HCT116 (cell line): ENCODE measurements at regions not wholly inside any gene's neighbourhood (a gene's known extent, or its start where the extent isn't known, plus 50 kb on each side); places are given as distances from the start of the nearest gene placed in this dataset.

ENCODE experiments used
- ATAC-seq: fragments of 200-7000 bp; cut with Tn5 transposase; 2 replicates; pipeline ENCODE4 v1.9.1; 2020; ENCODE audit warnings: mild to moderate bottlenecking, moderate library complexity
- BruUV-seq: library from RNA; stranded (reverse); fragments of 400-500 nt; replicated peaks from 2 replicates; lab custom pipeline; 2021; lab: Mats Ljungman, UMichigan
- CTCF ChIA-PET: fragments of 300-600 bp; sonication (Branson Sonifier 250); formaldehyde crosslinking; loops from one replicate; lab custom pipeline; 2021; ENCODE audit warnings: antibody characterized with exemption; lab: Charles Lee
- POLR2A ChIA-PET: fragments of 300-600, 350-600 bp; sonication (Branson Sonifier 250); formaldehyde crosslinking; loops from one replicate; lab custom pipeline; 2021; ENCODE audit warnings: antibody characterized with exemption; lab: Charles Lee
- RAD21 ChIA-PET, 2 experiments: fragments of 300-600 bp; sonication (Branson Sonifier 250); formaldehyde crosslinking; loops; one replicate each; lab custom pipeline; 2023; ENCODE audit warnings: low total read pairs in 2 of 2; ENCODE audit not compliant: uncharacterized antibody in 2 of 2, unreplicated experiment in 2 of 2, low non-redundant PET in 1 of 2; lab: Charles Lee
- DNase-seq: peaks from one replicate; pipeline ENCODE4 v3.0.0-alpha.2; 2010; ENCODE audit warnings: low read depth, low spot score
- H2AFZ ChIP-seq: fragments of 200-600 bp; shearing (Covaris generic), sonication (generic); 2 replicates; pipeline ENCODE4 v1.6.1; 2017; ENCODE audit warnings: low read depth, mixed run types, mixed read lengths, antibody characterized with exemption, low read length; ENCODE audit not compliant: poor library complexity, severe bottlenecking
- H3K27ac ChIP-seq: 2 replicates; pipeline ENCODE4 v1.5.1; 2012; ENCODE audit warnings: low read depth, low read length
- H3K27me3 ChIP-seq: fragments of 200-600 bp; sonication (generic); 2 replicates; pipeline ENCODE4 v1.6.1; 2016; ENCODE audit warnings: mixed run types, low read length, mixed read lengths; ENCODE audit not compliant: insufficient read depth
- H3K36me3 ChIP-seq, 2 experiments: fragments of 200-500 bp in 1 of 2; fragments of 200-600 bp in 1 of 2; sonication (Bioruptor generic) in 1 of 2; sonication (generic) in 1 of 2; 2 replicates each; pipeline versions ENCODE4 v1.5.1 to v1.6.1; 2014 to 2016; ENCODE audit warnings: low read length in 2 of 2, inconsistent platforms in 1 of 2, mixed read lengths in 1 of 2, mixed run types in 1 of 2; ENCODE audit not compliant: insufficient read depth in 2 of 2, control insufficient read depth in 1 of 2
- H3K4me1 ChIP-seq, 2 experiments: fragments of 200-600 bp in 1 of 2; sonication (generic) in 1 of 2; 2 replicates each; pipeline versions ENCODE4 v1.5.1 to v1.6.1; 2012 to 2017; ENCODE audit warnings: low read length in 2 of 2, inconsistent platforms in 1 of 2, mild to moderate bottlenecking in 1 of 2, mixed read lengths in 1 of 2, mixed run types in 1 of 2, moderate library complexity in 1 of 2; ENCODE audit not compliant: insufficient read depth in 2 of 2, control insufficient read depth in 1 of 2
- H3K4me2 ChIP-seq: fragments of 200-600 bp; sonication (generic); 2 replicates; pipeline ENCODE4 v1.6.1; 2017; ENCODE audit warnings: mixed run types, low read length, mixed read lengths
- H3K4me3 ChIP-seq, 2 experiments: fragments of 200-600 bp in 1 of 2; sonication (generic) in 1 of 2; replicated peaks in 1 of 2; 2 replicates each; pipeline ENCODE4 v1.5.1; 2011 to 2016; ENCODE audit warnings: low read length in 2 of 2, control low read depth in 1 of 2, low read depth in 1 of 2, mild to moderate bottlenecking in 1 of 2, mixed read lengths in 1 of 2, mixed run types in 1 of 2
- H3K79me2 ChIP-seq: fragments of 200-600 bp; sonication (generic); 2 replicates; pipeline ENCODE4 v1.6.1; 2017; ENCODE audit warnings: mild to moderate bottlenecking, mixed run types, low read length, moderate library complexity, mixed read lengths; ENCODE audit not compliant: insufficient read depth
- H3K9ac ChIP-seq: fragments of 200-600 bp; sonication (generic); 2 replicates; pipeline ENCODE4 v1.6.1; 2016; ENCODE audit warnings: low read length, mixed read lengths
- H3K9me2 ChIP-seq: fragments of 200-600 bp; sonication (generic), shearing (Covaris generic); 2 replicates; pipeline ENCODE4 v1.6.1; 2017; ENCODE audit warnings: mixed run types, mild to moderate bottlenecking, moderate library complexity; ENCODE audit not compliant: insufficient read depth
- H3K9me3 ChIP-seq, 2 experiments: fragments of 200-500 bp in 1 of 2; fragments of 200-600 bp in 1 of 2; sonication (Bioruptor generic) in 1 of 2; sonication (generic) in 1 of 2; 2 replicates each; pipeline ENCODE4 v1.6.1; 2014 to 2017; ENCODE audit warnings: low read length in 2 of 2, mixed read lengths in 2 of 2, inconsistent platforms in 1 of 2, low read depth in 1 of 2, mild to moderate bottlenecking in 1 of 2, mixed run types in 1 of 2, moderate library complexity in 1 of 2; ENCODE audit not compliant: control insufficient read depth in 1 of 2, insufficient read depth in 1 of 2
- H4K20me1 ChIP-seq: fragments of 200-600 bp; sonication (generic), shearing (Covaris generic); 2 replicates; pipeline ENCODE4 v1.6.1; 2017; ENCODE audit warnings: mixed run types, mild to moderate bottlenecking, moderate library complexity; ENCODE audit not compliant: insufficient read depth
- ATF3 ChIP-seq: IDR thresholded peaks from 2 replicates; pipeline ENCODE4 v1.6.1; 2012
- CBX3 ChIP-seq: IDR thresholded peaks from 2 replicates; pipeline ENCODE4 v1.6.1; 2012; ENCODE audit warnings: low read depth
- CEBPB ChIP-seq: IDR thresholded peaks from 2 replicates; pipeline ENCODE4 v1.6.1; 2012; ENCODE audit warnings: low read depth
- EGR1 ChIP-seq: IDR thresholded peaks from 2 replicates; pipeline ENCODE4 v1.6.1; 2012; ENCODE audit warnings: low read depth
- ELF1 ChIP-seq: IDR thresholded peaks from 2 replicates; pipeline ENCODE4 v1.6.1; 2012; ENCODE audit warnings: low read depth, borderline replicate concordance
- EZH2 ChIP-seq: fragments of 200-600 bp; sonication (generic); IDR thresholded peaks from 2 replicates; pipeline ENCODE4 v1.6.1; 2017; ENCODE audit warnings: antibody characterized with exemption, mixed run types
- EZH2phosphoT487 ChIP-seq: fragments of 200-600 bp; IDR thresholded peaks from 2 replicates; pipeline ENCODE4 v1.6.1; 2018; ENCODE audit warnings: antibody characterized with exemption, borderline replicate concordance
- FOSL1 ChIP-seq: IDR thresholded peaks from 2 replicates; pipeline ENCODE4 v1.6.1; 2012; ENCODE audit warnings: low read depth
- JUND ChIP-seq: IDR thresholded peaks from 2 replicates; pipeline ENCODE4 v1.6.1; 2012
- MAX ChIP-seq: IDR thresholded peaks from 2 replicates; pipeline ENCODE4 v1.6.1; 2012
- POLR2A ChIP-seq: IDR thresholded peaks from 2 replicates; pipeline ENCODE4 v1.7.0; 2011; ENCODE audit warnings: borderline replicate concordance; ENCODE audit not compliant: insufficient read depth, insufficient read length; ENCODE audit errors: extremely low read depth
- POLR2AphosphoS5 ChIP-seq: IDR thresholded peaks from 2 replicates; pipeline ENCODE4 v1.6.1; 2011; ENCODE audit warnings: mild to moderate bottlenecking, low read depth, low read length, moderate library complexity
- SRF ChIP-seq: IDR thresholded peaks from 2 replicates; pipeline ENCODE4 v1.6.1; 2012; ENCODE audit warnings: low read depth
- TCF7L2 ChIP-seq: IDR thresholded peaks from 2 replicates; pipeline ENCODE4 v1.7.0; 2011; ENCODE audit warnings: borderline replicate concordance, inconsistent platforms; ENCODE audit not compliant: insufficient read depth, insufficient read length; ENCODE audit errors: extremely low read depth
- YY1 ChIP-seq: IDR thresholded peaks from 2 replicates; pipeline ENCODE4 v1.6.1; 2011; ENCODE audit warnings: low read length, low read depth, moderate library complexity, mild to moderate bottlenecking; ENCODE audit not compliant: insufficient replicate concordance; ENCODE audit errors: extremely low read depth
- ZNF274 ChIP-seq: fragments of 200-500 bp; sonication (Bioruptor generic); IDR thresholded peaks from 2 replicates; pipeline ENCODE4 v1.6.1; 2014; ENCODE audit warnings: mild to moderate bottlenecking, low read depth, low read length, inconsistent platforms
- intact Hi-C: fragments of 100-400 bp; cut with micrococcal nuclease; formaldehyde crosslinking; loops from 2 replicates; pipeline ENCODE4 v1.10.0; 2022
- TF ChIP-seq, protein P1 (sequence below), 3 experiments: fragments of 200-600 bp in 1 of 3; sonication (generic) in 1 of 3; IDR thresholded peaks in 2 of 3; conservative IDR thresholded peaks in 1 of 3; 2 replicates each; pipeline ENCODE4 v1.5.1; 2012 to 2017; ENCODE audit warnings: low read depth in 2 of 3, low read length in 2 of 3, antibody characterized with exemption in 1 of 3, borderline replicate concordance in 1 of 3, control low read depth in 1 of 3, mild to moderate bottlenecking in 1 of 3, mixed read lengths in 1 of 3, mixed run types in 1 of 3, moderate library complexity in 1 of 3; ENCODE audit not compliant: insufficient read depth in 1 of 3

DNA sequence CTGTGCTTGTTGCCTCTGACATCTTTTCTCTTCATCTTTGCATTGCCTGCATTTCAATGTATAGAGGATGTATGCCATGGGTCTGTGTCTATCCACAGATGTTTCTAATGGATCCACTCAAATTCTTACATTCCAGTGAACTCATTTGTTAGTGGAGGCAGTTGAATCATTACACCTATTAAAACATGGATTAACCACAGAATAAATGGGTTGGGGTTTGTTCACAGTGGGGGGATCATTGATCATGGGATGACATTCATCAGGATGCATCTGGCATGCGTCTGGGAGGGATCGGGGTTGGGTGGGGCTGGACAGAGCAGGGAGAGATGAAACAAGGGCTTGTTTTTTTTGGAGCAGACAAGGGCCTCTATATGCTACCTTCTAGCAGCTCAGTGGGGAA is 182.5 kb downstream of the RHOU start:
- intact Hi-C loops: no loop called here
- TF ChIP-seq, protein P1, sequence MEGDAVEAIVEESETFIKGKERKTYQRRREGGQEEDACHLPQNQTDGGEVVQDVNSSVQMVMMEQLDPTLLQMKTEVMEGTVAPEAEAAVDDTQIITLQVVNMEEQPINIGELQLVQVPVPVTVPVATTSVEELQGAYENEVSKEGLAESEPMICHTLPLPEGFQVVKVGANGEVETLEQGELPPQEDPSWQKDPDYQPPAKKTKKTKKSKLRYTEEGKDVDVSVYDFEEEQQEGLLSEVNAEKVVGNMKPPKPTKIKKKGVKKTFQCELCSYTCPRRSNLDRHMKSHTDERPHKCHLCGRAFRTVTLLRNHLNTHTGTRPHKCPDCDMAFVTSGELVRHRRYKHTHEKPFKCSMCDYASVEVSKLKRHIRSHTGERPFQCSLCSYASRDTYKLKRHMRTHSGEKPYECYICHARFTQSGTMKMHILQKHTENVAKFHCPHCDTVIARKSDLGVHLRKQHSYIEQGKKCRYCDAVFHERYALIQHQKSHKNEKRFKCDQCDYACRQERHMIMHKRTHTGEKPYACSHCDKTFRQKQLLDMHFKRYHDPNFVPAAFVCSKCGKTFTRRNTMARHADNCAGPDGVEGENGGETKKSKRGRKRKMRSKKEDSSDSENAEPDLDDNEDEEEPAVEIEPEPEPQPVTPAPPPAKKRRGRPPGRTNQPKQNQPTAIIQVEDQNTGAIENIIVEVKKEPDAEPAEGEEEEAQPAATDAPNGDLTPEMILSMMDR (IDR thresholded peaks at IDR 0.05 in 2 of 3, conservative IDR thresholded peaks at IDR 0.05 in 1 of 3; ENCODE audit: borderline replicate concordance in 1 of 3, insufficient read depth in 1 of 3, low read depth in 2 of 3, low read length in 2 of 3): no peak
- TF ChIP-seq, all 23 proteins: peak for 0
- BruUV-seq: no TSS peak

DNA sequence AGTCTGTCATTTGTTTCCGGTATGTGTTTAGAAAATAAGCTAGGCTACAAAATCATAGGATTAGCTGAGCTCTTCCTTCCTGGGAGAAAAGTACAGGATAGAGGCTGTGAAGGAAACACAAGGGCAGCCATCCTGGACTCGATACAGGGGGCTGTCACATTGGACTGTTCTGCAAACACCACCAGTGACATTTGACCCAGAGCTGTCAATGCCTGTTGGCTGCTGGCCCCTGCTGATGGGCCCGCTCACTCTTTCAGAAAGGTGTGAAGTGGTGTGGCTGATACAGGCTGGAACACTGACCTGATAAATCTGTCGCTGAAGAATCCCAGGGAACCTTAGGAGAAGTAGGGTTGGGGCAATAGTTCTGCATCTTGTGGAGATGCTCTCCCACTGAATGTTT is 183.1 kb downstream of the RHOU start:
- no peak overlapping the region for H3K9ac ChIP-seq
- BruUV-seq: no TSS peak
- no peak overlapping the region for H3K4me2 ChIP-seq
- no peaks in the 10 kb centered on the region for H3K36me3 ChIP-seq
- H3K9me2 ChIP-seq: no peaks in the 10 kb centered on the region
- no peaks in the 10 kb centered on the region for H3K4me1 ChIP-seq
- H2AFZ ChIP-seq: no peak overlapping the region
- no peaks in the 10 kb centered on the region for H3K9me3 ChIP-seq
- no peaks in the 10 kb centered on the region for H3K79me2 ChIP-seq
- no peak overlapping the region for H3K27ac ChIP-seq
- no peaks in the 10 kb centered on the region for H4K20me1 ChIP-seq
- H3K27me3 ChIP-seq: no peaks in the 10 kb centered on the region
- H3K4me3 ChIP-seq: no peak overlapping the region
- ChIA-PET POLR2A (no interaction called here), RAD21 (no interaction called here), CTCF (no interaction called here)
- intact Hi-C loops: no loop called here
- ATAC-seq (no peak), DNase-seq (no peak)
- no peak for TF ChIP-seq JUND
- no peak for TF ChIP-seq POLR2A
- no peak for TF ChIP-seq EZH2
- TF ChIP-seq CBX3: no peak
- no peak for TF ChIP-seq TCF7L2
- TF ChIP-seq CEBPB: no peak
- no peak for TF ChIP-seq EGR1
- TF ChIP-seq FOSL1: no peak
- TF ChIP-seq MAX: no peak
- TF ChIP-seq EZH2phosphoT487: no peak
- TF ChIP-seq POLR2AphosphoS5: no peak
- no peak for TF ChIP-seq ELF1
- no peak for TF ChIP-seq ZNF274
- TF ChIP-seq YY1: no peak
- no peak for TF ChIP-seq SRF
- TF ChIP-seq ATF3: no peak

More for the DNA sequence above, 182.5 kb downstream of the RHOU start:
- ChIA-PET POLR2A (no interaction called here), RAD21 (no interaction called here), CTCF (no interaction called here)
- Histone ChIP-seq H2AFZ (no peak overlapping the region), H3K9me3 (no peaks in the 10 kb centered on the region), H3K27me3 (no peaks in the 10 kb centered on the region), H3K79me2 (no peaks in the 10 kb centered on the region), H3K36me3 (no peaks in the 10 kb centered on the region), H4K20me1 (no peaks in the 10 kb centered on the region), H3K4me2 (no peak overlapping the region), H3K9ac (no peak overlapping the region), H3K4me3 (no peak overlapping the region), H3K27ac (no peak overlapping the region), H3K9me2 (no peaks in the 10 kb centered on the region), H3K4me1 (no peaks in the 10 kb centered on the region)
- DNase-seq (no peak), ATAC-seq (no peak)
